Skeletal muscle cell (primary cell): ENCODE measurements at regions not wholly inside any gene's neighbourhood (a gene's known extent, or its start where the extent isn't known, plus 50 kb on each side); places are given as distances from the start of the nearest gene placed in this dataset.

ENCODE experiments used
- DNase-seq: peaks from one replicate; pipeline ENCODE4 v3.0.0-alpha.2; 2010; ENCODE audit warnings: low read depth
- H3K4me3 ChIP-seq: 2 replicates; pipeline ENCODE4 v1.5.1; 2011; ENCODE audit warnings: low read depth, mild to moderate bottlenecking, control low read depth, low read length, moderate library complexity

DNA sequence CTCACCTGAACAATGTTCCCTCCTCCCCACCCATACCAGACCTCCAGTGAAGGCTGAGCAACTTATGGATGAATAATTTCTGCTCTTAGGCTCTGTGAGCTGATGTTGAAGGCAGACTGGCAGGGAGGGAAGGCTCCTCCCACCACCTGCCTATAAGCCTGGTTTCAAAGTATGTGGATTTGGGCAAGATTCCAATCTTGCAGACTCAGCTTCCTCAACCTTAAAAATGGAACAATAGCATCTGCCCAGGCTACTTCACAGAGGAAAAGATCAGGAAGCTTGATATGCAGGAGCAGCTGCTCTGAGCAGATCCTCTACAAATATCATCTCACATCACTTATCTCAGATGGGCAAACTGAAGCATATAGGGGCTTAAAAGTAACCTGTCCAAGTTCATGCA, 112.2 kb downstream of the ZFP36L2 start:
- no peak for DNase-seq
- no peak overlapping the region for H3K4me3 ChIP-seq

DNA sequence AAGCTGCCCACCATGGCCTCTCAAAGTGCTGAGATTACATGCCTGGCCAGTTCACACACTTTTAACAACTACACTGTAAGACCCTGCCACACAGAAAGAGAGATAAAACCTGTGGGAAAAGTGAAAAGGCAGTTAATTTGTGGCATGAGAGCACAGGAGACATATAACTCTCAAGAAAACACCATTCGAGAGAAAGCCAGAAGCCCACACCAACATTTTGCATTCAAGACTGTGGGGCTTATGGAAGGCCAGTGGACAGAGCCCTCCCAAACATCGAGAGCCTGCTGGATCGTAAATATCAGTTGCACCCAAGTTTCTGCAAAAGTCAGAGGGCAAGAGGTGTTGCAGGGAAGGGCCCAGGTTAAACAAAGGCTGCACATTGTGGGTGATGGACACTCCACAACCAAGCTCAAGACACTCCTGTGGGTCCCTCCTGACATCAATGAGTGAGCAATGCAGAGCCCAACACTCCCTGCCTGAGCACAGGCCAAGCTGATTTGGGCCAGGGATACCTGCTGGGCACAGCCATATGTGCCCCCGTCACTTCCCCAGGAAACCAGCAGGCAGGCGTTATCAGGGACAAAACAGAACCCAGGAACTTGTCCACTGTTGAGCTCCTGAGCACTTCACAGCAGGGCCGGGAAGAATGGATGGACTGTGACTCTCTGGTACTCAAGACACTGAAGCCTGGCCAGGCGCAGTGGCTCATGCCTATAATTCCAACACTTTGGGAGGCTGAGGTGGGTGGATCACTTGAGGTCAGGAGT, 114.4 kb downstream of the ZFP36L2 start:
- H3K4me3 ChIP-seq = no peak overlapping the region
- DNase-seq = no peak

DNA sequence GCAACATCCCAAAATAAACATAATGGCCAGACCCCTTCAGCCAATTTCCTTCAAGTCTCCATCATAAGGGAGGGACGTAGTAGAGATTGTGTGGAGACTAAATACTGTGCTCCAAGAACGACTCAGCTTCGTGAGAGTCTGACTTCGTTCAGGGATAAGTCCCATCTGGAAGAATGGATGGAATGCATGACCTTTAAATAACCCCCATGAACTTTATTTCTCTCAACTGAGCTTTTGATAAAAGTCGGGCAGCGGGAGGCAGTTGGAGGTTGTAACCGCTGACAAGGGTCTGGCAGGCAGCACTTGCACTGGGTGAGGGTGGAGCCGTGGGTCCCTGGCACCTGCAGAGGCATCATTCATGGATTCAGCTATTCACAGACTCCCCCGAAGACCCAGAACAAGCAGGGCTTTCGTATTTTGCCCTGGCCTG, 115.9 kb downstream of the ZFP36L2 start:
- H3K4me3 ChIP-seq = no peak overlapping the region
- no peak for DNase-seq

DNA sequence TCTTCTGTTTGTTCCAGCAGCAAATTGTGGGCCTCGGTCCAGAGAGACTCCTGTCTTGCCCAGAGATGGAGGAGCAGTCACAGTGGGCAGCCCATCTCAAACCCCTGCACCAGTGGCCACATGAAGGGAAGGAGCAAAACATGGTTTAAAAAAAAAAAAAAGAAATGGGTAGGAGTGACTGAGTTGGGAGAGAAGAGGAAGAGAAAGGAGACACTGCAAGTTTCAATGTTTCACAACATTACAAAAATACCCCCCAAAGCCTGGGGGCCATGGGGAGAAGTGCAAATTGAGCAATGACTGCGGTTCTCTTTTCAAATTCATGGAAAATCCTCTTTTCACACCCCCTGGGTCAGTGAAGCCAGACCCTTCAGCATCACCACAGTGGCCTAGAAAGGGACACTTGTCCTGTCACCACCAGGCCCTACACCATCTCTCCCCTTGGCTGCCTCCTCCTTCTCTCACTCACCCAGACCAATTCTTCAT, 117.1 kb downstream of the ZFP36L2 start:
- no peak for DNase-seq
- no peak overlapping the region for H3K4me3 ChIP-seq

DNA sequence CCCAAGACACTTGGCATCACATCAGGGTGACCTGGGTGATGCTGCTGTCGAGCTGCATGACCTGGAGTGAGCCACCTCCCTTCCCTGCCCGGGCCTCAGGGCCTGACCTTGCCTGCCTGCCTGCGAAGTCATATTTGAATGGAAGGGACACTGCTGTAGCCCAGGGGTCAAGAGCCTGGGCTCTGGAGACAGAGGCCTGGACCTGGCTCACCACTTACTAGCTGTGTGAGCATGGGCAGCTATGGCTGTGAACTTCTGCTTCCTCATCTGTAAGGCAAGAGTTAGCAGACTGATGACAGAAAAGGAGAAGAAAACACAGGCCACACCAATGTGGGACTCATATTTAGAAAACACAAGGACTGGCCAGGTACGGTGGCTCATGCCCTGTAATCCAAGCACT, 118.7 kb downstream of the ZFP36L2 start:
- no peak overlapping the region for H3K4me3 ChIP-seq
- DNase-seq = no peak

DNA sequence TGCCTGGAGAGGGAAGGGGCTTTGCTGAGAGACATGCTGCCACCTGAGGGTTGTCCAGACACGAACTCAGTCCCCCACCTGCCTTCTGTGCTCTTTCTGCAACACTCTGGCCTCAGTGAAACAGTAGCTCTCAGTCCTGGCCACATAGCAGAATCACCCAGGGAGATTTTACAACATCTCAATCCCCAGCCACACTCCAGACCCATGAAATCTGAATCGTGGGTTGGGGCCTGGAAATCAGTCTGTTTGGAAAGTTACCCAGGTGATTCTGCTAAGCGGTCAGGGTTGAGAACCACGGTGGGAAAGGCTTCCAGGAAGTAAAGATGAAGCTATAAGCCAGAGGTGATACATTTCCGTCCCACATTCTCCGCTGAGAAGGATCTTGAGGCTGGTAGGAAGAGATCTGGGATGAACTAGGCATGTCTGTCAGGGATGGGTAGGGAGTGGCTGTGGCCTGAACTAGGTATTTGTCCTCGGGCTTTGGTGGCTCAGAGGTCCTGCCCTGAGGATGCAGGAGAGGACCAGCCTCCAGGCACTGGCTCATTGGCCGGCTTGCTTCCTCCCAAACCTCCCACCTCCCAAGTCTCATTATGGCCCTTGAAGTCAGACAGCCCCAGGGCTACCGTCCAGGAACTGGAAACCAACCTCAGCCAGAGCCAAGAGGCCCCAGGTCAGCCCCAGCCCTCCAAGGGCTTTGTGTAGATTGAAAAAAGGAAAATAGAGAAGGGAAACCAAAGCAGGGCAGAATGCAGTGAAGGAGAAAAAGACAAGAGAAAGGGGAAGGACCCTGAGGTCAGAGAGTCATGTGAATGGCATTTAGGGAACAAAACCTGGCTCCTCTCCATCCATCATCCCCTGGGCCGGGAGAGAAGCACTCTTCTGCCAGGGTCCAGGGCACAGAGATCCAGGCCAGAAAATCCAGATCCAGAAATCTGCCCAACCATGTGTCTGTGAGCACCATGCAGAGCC, 119.6 kb downstream of the ZFP36L2 start:
- no peak overlapping the region for H3K4me3 ChIP-seq

DNA sequence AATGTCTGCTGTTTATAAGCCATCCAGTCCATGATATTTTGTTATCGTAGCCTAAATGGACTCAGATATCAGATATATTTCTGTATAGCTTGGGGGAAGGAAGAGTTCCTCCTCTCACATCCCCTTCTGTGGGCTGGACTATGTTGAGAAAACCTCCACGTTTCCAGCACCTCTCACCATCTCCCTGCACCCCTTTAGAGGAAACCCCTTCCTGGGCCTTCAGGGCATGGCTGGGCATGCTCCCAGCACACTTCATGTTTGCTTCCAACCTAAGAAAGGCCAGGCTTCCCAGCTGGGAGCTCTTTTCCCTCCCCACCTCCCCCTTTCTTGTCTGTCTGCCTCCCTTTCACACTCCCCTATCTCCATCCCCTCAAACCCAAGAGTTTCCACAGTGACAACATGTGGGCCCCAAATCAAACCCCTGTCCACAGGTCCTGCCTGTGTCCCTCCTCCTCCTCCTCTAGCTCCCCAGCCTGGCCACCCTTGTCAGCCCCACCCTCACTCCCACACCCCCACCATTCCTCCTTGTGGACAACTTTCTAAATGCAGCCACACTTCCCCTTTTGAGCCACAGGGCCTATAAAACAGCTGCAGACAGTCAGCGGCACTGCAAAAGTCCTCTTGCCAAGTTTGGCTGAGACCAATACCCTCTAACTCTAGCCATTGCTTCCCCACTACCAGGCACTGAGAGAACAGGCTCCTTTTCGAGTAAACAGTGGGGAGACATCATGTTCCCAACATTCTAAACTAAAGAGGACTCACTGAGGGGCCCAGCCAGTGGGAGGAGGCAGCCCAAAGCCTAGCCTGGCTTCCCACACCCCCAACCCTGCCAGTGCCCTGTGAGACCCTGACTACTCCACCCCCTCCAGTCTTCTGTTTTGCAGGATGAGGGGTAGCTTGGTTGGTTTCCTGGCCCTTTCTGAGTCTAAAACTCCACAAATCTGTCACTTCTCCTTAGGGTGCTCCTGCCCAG, 120.5 kb downstream of the ZFP36L2 start:
- H3K4me3 ChIP-seq = no peak overlapping the region
- no peak for DNase-seq

More for the DNA sequence above, 119.6 kb downstream of the ZFP36L2 start:
- DNase-seq = no peak

DNA sequence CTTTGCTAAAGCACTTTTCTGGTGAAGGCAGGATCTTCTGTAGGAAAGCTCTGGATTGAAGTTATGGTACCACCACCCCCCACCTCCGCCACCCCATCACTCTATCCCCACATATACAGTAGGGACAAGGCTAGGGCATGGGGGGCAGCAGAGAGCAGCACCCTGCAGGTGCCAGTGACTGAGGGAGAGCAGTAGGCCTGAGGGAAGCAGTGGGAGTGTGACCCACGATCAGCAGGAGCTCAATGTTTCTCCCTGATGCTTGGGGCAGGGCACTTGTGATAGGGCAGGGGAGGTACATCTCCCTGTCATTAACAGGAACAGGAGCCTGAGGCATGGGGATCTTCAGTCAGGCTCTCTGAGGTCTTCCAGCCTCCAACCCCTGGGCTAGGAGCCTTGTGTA, 121.6 kb downstream of the ZFP36L2 start:
- no peak for DNase-seq
- no peak overlapping the region for H3K4me3 ChIP-seq

DNA sequence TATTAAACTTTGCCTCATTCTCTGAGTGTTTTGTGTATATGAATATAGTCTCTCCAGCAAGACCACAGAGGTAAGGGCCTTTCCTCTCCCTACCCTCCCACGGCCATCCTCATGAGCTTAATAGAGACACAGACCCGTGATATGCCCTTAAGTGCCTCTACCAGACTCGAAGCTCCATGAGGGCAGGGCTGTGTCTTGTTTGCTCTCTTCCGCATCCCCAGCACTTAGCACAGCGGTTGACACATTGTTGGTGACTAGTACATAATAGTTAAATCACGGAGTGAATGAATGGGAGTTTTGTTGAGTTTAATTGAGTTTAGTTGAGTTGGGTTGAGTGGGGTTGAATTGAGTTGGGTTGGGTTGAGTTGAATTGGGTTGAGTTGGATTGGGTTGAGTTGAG, 122.3 kb downstream of the ZFP36L2 start:
- no peak overlapping the region for H3K4me3 ChIP-seq
- DNase-seq = no peak

DNA sequence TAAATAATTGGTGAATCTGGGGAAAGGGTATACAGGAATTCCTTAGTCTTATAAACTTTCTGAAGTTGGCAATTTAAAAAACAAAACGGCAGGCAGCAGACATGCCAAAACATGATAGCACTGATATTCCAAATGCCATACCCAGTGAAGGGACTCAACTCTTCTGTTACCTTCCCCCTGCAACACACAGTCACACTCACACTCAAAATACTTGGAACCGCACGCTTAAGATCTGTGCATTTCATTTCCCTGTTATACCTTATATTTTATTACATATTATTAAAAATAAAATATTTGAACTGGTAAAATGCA, 123.4 kb downstream of the ZFP36L2 start:
- DNase-seq = no peak
- no peak overlapping the region for H3K4me3 ChIP-seq

DNA sequence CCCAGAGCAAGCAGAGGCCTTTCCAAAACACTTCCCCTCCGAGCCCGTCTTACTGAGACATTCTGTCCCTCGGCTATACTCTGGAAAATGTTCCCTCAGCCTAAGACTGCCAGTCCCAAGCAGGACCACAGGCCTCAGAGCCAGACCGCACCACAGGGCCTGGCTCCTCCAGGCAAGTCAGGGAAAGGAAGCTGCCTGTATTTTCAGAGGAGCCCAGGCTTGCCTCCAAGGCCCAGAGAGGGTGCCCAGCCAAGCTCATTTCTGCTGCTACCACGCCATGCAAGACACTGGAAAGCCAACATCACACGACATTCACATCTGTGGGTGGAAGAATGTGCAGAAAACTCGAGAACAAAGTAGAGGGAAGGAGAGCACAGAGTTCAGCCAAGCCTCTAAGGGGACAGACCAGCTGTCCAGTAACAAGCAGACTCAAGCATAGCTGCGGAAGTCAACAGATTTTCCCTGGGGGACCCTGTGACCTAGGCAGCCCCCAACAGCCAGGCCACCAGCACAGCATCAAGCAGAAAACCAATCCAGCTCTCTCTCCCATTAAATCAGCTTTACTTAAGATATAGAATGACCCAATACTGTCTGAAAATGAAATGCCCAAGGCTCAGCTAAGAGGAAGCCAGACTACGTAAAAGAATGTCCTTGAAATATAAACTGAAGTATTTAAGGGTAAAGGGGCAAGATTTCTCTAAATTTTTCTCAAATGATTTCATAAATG, 123.9 kb downstream of the ZFP36L2 start:
- no peak overlapping the region for H3K4me3 ChIP-seq
- no peak for DNase-seq

DNA sequence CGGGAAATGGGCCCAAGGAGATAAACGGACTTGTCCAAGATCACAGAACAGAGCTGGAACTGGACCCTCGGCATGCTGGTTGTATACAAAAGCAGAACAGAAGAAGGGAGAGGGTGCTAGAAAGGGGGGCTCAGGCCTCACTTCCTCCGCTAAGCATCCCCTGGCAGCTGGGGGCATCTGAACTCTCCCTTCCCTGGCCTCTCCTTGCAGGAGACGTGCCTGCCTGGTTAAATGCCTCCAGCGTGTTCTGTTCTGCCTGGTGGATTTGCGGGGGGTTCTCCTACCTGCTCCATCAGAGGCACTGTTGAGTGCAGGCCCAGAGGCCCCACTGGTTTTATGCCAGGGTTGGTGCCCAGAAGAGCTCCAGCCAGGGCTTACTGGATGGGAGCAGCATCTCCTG, 124.7 kb downstream of the ZFP36L2 start:
- no peak overlapping the region for H3K4me3 ChIP-seq
- no peak for DNase-seq

DNA sequence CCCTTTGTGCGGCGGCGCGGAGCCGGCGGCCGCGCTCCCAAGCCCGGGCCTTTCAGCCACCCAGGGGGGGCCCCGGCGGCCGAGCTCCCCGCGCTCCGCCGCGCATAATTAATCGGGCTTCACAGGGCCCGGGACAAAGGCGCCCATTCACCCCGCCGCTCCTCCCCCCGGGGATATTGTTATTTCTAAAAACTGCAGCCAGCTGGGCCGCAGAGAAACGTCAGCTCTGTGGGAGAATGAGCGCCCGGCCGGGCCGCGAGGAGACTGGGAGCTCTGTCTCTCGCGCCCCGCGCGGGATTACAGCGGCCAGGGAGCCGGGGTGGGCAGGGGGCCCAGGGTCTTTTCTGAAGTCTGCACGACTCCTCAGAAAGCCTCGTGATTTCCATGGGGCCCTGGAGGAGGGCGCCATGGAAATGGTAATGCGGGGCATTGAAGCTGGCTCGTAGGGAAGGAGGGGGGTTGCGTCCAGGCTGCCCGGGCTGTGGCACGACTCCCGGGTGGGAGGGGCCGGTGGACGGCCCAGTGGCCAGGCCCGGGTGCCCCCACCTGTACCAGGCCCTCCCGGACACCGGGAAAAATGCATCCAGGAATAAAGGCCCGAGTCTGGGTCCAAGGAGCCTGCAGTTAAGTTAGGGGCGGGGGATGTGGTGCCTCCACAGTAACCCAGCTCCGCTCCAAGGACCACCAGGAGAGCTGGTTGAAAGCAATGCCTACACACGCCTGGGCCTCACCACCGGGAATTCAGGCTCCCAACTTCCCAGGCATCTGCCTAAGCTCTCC, 125.3 kb downstream of the ZFP36L2 start:
- H3K4me3 ChIP-seq = no peak overlapping the region
- DNase-seq = no peak

DNA sequence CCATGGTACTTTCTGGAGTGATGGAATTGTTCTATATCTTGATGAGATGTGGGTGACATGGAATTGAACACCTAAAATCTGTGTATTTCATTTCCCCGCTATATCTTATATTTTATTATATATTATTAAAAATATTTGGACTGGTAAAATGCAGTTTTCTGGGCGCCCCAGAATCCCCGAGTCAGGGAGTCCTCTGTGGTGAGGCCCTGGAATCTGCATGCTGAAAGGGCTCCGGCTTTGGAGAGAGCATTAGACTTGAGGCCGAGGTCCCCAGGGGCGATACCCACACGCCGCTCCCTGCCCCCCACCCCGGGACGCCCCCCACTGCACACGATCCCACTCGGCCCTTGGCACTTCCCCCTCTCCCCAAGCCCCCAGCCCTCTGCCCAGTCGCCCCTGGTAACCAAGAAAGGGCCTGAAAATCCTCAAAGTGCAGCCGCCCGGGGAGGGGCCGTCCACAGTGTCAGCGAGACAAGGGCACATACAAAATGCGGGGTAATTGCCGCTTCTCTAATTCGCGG, 126.0 kb downstream of the ZFP36L2 start:
- DNase-seq = no peak
- H3K4me3 ChIP-seq = no peak overlapping the region

DNA sequence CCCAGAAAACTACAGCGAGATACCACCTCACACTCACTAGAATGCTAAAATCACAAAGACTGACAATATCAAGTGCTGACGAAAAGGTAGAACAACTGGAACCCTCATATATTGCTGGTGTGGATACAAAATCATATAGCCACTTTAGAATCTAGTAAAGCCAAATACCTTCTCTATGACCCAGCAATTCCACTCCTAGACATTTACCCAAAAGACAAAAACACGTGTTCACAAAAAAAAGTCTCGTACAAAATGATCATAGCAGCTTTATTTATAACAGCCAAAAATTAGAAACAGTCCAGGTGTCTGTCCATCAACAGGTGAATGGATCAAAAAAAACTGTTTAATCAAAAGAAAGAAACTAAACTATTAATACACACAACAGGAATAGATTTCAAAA, 126.6 kb downstream of the ZFP36L2 start:
- DNase-seq = no peak
- H3K4me3 ChIP-seq = no peak overlapping the region

DNA sequence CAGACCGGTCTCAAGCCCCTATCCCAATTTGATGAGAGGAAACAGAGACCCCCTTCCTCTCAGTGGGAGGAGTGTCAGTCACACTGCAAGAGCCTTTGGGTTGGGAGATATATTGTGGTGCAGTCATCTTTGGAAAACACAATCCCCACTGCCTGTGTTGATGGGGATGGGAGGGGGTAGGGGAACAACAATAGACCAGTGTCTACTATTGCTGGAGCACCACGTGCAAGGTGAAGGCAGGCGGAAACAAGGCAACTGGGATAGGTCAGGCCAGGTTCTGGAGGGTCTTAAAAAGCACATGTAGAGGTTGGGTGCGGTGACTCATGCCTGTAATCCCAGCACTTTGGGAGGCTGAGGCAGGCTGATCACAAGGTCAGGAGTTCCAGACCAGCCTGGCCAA, 127.9 kb downstream of the ZFP36L2 start:
- no peak for DNase-seq
- H3K4me3 ChIP-seq = no peak overlapping the region

DNA sequence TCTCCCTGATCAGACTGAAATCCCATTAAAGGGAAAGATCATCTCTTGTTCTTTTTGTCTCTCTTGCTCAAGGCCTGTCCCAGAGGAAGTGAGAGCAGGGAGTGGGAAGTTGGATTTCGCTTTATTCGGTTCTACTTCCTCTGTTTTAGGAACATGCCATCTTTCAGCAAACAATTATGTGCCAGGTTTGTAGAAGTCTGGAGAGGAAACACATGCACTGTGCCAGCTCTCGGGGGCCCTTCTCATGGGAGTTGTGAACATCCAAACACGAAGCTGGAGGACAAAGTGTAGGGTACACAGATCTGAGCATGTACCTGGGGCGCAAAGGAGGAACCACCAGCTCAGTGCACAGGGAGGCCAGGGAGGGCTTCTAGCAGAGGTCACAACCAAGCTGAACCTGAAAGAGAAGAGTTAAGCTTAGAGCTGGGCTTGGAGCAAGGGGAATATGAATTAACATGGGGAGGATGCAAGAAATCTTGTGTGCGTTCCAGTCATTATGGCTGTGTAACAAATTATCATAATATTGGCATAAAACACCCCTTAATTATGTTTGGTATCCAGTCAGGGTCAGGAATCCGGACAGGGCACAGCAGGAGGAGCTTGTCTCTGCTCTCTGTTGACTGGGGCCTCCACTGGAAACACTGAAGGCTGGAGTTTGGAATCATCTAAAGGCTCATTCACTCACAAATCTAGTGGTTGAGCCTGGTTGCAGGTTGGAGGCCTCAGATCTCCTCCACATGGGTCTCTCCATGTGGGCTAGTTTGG, 128.6 kb downstream of the ZFP36L2 start:
- H3K4me3 ChIP-seq = no peak overlapping the region
- DNase-seq = no peak
